ENCODE measurements at regions not wholly inside any gene's neighbourhood (a gene's known extent, or its start where the extent isn't known, plus 50 kb on each side); places are given as distances from the start of the nearest gene placed in this dataset.

DNA sequence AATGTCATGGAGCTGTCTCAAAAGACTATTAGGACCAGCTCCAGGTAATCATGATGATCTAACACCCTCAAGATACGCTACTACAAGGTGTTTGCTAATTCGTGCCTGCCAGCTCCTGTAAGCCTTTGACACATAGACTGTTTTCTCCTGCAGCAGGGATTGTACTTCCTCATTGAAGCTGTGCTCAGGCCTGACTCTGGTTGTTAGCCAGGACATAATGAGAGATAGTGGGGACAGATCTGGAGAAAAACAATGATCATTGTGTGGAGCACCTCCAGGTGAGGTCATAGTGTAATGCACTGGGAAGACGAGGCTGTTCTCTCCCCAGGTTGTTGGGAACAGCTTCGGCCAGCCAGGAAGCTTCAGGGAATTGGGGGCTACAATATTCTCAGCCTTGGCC, 94.6 kb downstream of the SETD4 start:
- H3K9me3 ChIP-seq (ENCODE audit: low read length) = no peaks in the 10 kb centered on the region
- ChIA-PET CTCF (ENCODE audit: low intra/inter-chr PET ratio, low total read pairs) (no interaction called here), POLR2A (interaction anchor here (0.7 kb wide), 1 partner anchor 12 kb away, joined by 3 read pairs; no protein-coding TSS in a partner anchor)
- ATAC-seq (no peak), DNase-seq (ENCODE audit: low spot score) (no peak), FAIRE-seq (no peak)
- BruUV-seq (replicated peaks) = no TSS peak
- intact Hi-C loops (cut with micrococcal nuclease; ENCODE audit: unreplicated experiment) (no loop called here), in situ Hi-C loops (cut with HindIII; ENCODE audit: extremely low pct_ligation_motif_present, low pct_unique_long_range_greater_than_20kb) (no loop called here)
- H3K4me1 ChIP-seq (ENCODE audit: insufficient read depth, low read length) = peaks cover 17% of the 10 kb centered on the region
- TF ChIP-seq MAF1 (CRISPR knock-in tag; IDR thresholded peaks at IDR 0.05; ENCODE audit: borderline replicate concordance) (no peak), ASH2L (IDR thresholded peaks at IDR 0.05; ENCODE audit: insufficient read length, low read depth, low read length) (no peak), GABPA (IDR thresholded peaks at IDR 0.05; ENCODE audit: low read depth, low read length) (no peak), GABPA (CRISPR knock-in tag; IDR thresholded peaks at IDR 0.05; ENCODE audit: low read depth) (no peak), TMF1 (CRISPR knock-in tag; IDR thresholded peaks at IDR 0.05; ENCODE audit: low read depth) (no peak), ZNF691 (CRISPR knock-in tag; IDR thresholded peaks at IDR 0.05; ENCODE audit: borderline replicate concordance, low read depth) (no peak), ZNF382 (CRISPR knock-in tag; IDR thresholded peaks at IDR 0.05; ENCODE audit: borderline replicate concordance) (no peak), TOE1 (CRISPR knock-in tag; IDR thresholded peaks at IDR 0.05) (no peak)
- no peak overlapping the region for H3K4me3 ChIP-seq (replicated peaks in 1 of 3; ENCODE audit: insufficient read depth in 1 of 3, low read depth in 2 of 3, low read length in 3 of 3)
- H3K27ac ChIP-seq (ENCODE audit: extremely low read length, insufficient read depth, low read length) = no peak overlapping the region
- no peak overlapping the region for H3K9ac ChIP-seq (ENCODE audit: insufficient read depth, low read depth, low read length)
- no peaks in the 10 kb centered on the region for H3K36me3 ChIP-seq (replicated peaks in 1 of 2; ENCODE audit: control insufficient read depth in 1 of 2, insufficient read depth in 2 of 2, low read length in 2 of 2)
- no peak overlapping the region for H3K4me2 ChIP-seq (ENCODE audit: low read depth, low read length)
- no peak overlapping the region for H2AFZ ChIP-seq (ENCODE audit: low read length)
- WGBS (ENCODE audit: low lambda C conversion rate) = 74% methylated on average over 4 of the region's 4 CpGs
- no peaks in the 10 kb centered on the region for H4K20me1 ChIP-seq (ENCODE audit: insufficient read depth, low read length)
- no peaks in the 10 kb centered on the region for H3K79me2 ChIP-seq (ENCODE audit: insufficient read depth, low read length)
- no peaks in the 10 kb centered on the region for H3K27me3 ChIP-seq (ENCODE audit: control insufficient read depth in 1 of 2, insufficient read depth in 2 of 2, low read length in 2 of 2)

GRCh38 chr21:35963920-35964451, 96.3 kb downstream of the SETD4 start:
- Histone ChIP-seq H3K27ac (ENCODE audit: extremely low read length, insufficient read depth, low read length) (no peak overlapping the region), H3K4me2 (ENCODE audit: low read depth, low read length) (no peak overlapping the region), H3K9ac (ENCODE audit: insufficient read depth, low read depth, low read length) (no peak overlapping the region), H3K27me3 (ENCODE audit: control insufficient read depth in 1 of 2, insufficient read depth in 2 of 2, low read length in 2 of 2) (no peaks in the 10 kb centered on the region), H3K9me3 (ENCODE audit: low read length) (no peaks in the 10 kb centered on the region), H3K4me1 (ENCODE audit: insufficient read depth, low read length) (peaks cover 17% of the 10 kb centered on the region), H3K79me2 (ENCODE audit: insufficient read depth, low read length) (no peaks in the 10 kb centered on the region), H3K4me3 (replicated peaks in 1 of 3; ENCODE audit: insufficient read depth in 1 of 3, low read depth in 2 of 3, low read length in 3 of 3) (no peak overlapping the region), H3K36me3 (replicated peaks in 1 of 2; ENCODE audit: control insufficient read depth in 1 of 2, insufficient read depth in 2 of 2, low read length in 2 of 2) (no peaks in the 10 kb centered on the region), H2AFZ (ENCODE audit: low read length) (no peak overlapping the region), H4K20me1 (ENCODE audit: insufficient read depth, low read length) (no peaks in the 10 kb centered on the region)
- ChIA-PET CTCF (ENCODE audit: low intra/inter-chr PET ratio, low total read pairs) (no interaction called here), POLR2A (no interaction called here)
- no peak for ATAC-seq
- FAIRE-seq = no peak
- DNase-seq (ENCODE audit: low spot score) = no peak
- WGBS (ENCODE audit: low lambda C conversion rate) = 97% methylated on average over 7 of the region's 9 CpGs
- no TSS peak for BruUV-seq (replicated peaks)
- intact Hi-C loops (cut with micrococcal nuclease; ENCODE audit: unreplicated experiment) = no loop called here
- in situ Hi-C loops (cut with HindIII; ENCODE audit: extremely low pct_ligation_motif_present, low pct_unique_long_range_greater_than_20kb) = no loop called here
- TF ChIP-seq CEBPG (CRISPR knock-in tag; IDR thresholded peaks at IDR 0.05) (no peak), ZNF598 (CRISPR knock-in tag; IDR thresholded peaks at IDR 0.05; ENCODE audit: borderline replicate concordance) (no peak), ARID4A (CRISPR knock-in tag; IDR thresholded peaks at IDR 0.05; ENCODE audit: borderline replicate concordance) (no peak), ZNF572 (CRISPR knock-in tag; IDR thresholded peaks at IDR 0.05) (no peak), FOSL1 (CRISPR knock-in tag; IDR thresholded peaks at IDR 0.05; ENCODE audit: borderline replicate concordance) (no peak)
- TF ChIP-seq, protein P1, sequence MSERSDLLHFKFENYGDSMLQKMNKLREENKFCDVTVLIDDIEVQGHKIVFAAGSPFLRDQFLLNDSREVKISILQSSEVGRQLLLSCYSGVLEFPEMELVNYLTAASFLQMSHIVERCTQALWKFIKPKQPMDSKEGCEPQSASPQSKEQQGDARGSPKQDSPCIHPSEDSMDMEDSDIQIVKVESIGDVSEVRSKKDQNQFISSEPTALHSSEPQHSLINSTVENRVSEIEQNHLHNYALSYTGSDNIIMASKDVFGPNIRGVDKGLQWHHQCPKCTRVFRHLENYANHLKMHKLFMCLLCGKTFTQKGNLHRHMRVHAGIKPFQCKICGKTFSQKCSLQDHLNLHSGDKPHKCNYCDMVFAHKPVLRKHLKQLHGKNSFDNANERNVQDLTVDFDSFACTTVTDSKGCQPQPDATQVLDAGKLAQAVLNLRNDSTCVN (CRISPR knock-in tag; IDR thresholded peaks at IDR 0.05; ENCODE audit: borderline replicate concordance) = no peak

Measured in HepG2 (cell line).